Sigmoid colon (tissue), 4 donors: ENCODE measurements at regions not wholly inside any gene's neighbourhood (a gene's known extent, or its start where the extent isn't known, plus 50 kb on each side); places are given as distances from the start of the nearest gene placed in this dataset.

Experiments
- EP300 ChIP-seq, 4 donors: sonication (generic); formaldehyde crosslinking; IDR thresholded peaks; one replicate each; pipeline ENCODE4 v1.6.1; 2017; ENCODE audit warnings: antibody characterized with exemption in 4 of 4
- TF ChIP-seq, protein P1 (sequence below), 4 experiments: fragments of 450-650 bp in 3 of 4; fragments of 200-600 bp in 1 of 4; IDR thresholded peaks; one replicate each; pipeline ENCODE4 v1.5.1; 2016 to 2019; ENCODE audit warnings: antibody characterized with exemption in 4 of 4, mild to moderate bottlenecking in 3 of 4, moderate library complexity in 2 of 4

DNA sequence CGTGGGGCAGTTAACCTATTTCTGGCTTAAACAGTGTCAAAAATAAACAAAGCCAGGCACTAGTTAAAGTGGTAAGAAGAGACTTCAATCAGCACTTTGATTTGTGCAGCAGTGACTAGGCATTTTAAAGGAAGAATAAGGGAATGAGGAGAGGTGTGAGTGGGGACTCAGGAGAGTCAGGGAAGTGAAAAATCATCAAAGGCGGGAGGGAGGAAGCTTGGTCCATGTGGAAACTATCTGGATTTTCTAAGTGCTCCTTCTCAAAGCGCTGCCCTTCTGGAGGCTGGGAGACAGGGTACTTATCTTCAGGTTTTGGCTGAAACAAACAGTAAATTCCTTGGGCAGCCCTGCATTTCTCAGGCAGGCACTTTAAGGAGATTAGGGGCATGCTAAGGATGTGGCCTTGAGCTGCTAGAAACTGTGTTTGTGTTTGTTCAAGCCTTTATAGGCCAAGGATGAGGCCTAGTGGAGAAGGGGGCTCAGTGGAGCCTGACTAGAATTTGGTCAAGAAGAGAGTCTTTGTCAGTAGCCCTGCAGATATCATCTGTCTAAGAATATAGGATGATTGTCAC lies 486.5 kb downstream of the SIPA1L2 start:
- TF ChIP-seq, protein P1, sequence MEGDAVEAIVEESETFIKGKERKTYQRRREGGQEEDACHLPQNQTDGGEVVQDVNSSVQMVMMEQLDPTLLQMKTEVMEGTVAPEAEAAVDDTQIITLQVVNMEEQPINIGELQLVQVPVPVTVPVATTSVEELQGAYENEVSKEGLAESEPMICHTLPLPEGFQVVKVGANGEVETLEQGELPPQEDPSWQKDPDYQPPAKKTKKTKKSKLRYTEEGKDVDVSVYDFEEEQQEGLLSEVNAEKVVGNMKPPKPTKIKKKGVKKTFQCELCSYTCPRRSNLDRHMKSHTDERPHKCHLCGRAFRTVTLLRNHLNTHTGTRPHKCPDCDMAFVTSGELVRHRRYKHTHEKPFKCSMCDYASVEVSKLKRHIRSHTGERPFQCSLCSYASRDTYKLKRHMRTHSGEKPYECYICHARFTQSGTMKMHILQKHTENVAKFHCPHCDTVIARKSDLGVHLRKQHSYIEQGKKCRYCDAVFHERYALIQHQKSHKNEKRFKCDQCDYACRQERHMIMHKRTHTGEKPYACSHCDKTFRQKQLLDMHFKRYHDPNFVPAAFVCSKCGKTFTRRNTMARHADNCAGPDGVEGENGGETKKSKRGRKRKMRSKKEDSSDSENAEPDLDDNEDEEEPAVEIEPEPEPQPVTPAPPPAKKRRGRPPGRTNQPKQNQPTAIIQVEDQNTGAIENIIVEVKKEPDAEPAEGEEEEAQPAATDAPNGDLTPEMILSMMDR (IDR thresholded peaks at IDR 0.05), result no peak
- no peak for TF ChIP-seq EP300 (IDR thresholded peaks at IDR 0.05)
